GM23338 (cell line): ENCODE measurements at regions not wholly inside any gene's neighbourhood (a gene's known extent, or its start where the extent isn't known, plus 50 kb on each side); places are given as distances from the start of the nearest gene placed in this dataset.

ENCODE experiments used
- CREB1 ChIP-seq: fragments of 250-450 bp; sonication (Bioruptor Pico); IDR thresholded peaks from 2 replicates; pipeline ENCODE4 v1.5.0; 2020; ENCODE audit warnings: low read depth, mild to moderate bottlenecking, moderate library complexity
- CTCF ChIP-seq, 2 experiments: fragments of 200-600 bp in 1 of 2; sonication (generic) in 1 of 2; conservative IDR thresholded peaks; 2 replicates each; pipeline versions ENCODE4 v1.5.1 to v1.6.1; 2016 to 2017; ENCODE audit warnings: antibody characterized with exemption in 2 of 2, low read depth in 2 of 2, mild to moderate bottlenecking in 2 of 2, moderate library complexity in 1 of 2

- TF ChIP-seq CTCF (conservative IDR thresholded peaks at IDR 0.05; ENCODE audit: low read depth in 2 of 2) (no peak), CREB1 (CRISPR knock-in tag) (no peak)
Observed at GRCh38 chr5:165405340-165405739, 1899.9 kb downstream of the MAT2B start.
